ENCODE measurements at regions not wholly inside any gene's neighbourhood (a gene's known extent, or its start where the extent isn't known, plus 50 kb on each side); places are given as distances from the start of the nearest gene placed in this dataset.

DNA sequence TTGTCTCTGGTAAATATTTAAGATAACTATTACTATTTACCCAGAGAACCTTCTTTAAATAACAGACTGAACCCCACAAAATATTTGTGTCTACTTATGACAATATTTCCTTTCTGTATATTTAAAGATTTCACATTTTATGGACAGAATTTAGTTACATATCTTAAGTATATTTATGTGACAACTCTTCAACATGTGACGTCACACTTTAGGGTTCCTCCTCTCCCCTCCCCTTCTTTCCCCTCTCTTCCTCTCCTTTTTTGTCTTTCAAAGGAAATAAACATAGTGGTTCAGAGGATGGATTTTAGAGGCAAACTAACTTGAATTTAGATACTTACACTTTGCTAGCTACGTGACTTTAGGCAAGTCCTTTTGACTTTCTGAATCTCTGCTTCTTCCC, 655.6 kb upstream of the NUDT12 start:
- DNase-seq = no peak

- DNase-seq = no peak
Measured at GRCh38 chr5:104213216-104213615, 650.6 kb upstream of the NUDT12 start.

GRCh38 chr5:104199771-104200170, 637.2 kb upstream of the NUDT12 start:
- DNase-seq = no peak

- DNase-seq = no peak
Measured at GRCh38 chr5:104198156-104198555, 635.6 kb upstream of the NUDT12 start.

GRCh38 chr5:104189909-104190308, 627.3 kb upstream of the NUDT12 start:
- DNase-seq = no peak

- no peak for DNase-seq
Measured at GRCh38 chr5:104189031-104189430, 626.4 kb upstream of the NUDT12 start.

GRCh38 chr5:104187656-104188055, 625.1 kb upstream of the NUDT12 start:
- DNase-seq = no peak

- DNase-seq = no peak
Measured at GRCh38 chr5:104186510-104186909, 623.9 kb upstream of the NUDT12 start.

DNA sequence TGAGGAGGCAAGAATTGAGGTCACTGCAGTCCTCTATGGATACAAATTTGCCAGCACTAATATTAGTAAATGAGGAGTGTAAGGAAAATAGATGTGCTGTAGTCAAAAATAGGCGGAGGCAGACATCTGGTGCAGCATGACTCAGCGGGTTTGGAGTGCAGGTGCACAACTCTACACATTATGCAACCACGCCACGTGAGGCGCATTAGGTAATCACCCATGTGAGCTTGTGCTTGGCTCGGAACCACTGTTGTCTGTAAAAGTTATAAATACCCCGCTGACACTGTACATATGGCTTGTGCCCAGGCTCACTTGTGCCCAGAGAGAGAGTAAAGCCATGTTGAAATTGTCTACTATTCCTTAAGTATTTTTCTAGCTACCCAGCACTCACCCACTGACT, 623.5 kb upstream of the NUDT12 start:
- no peak for DNase-seq

DNA sequence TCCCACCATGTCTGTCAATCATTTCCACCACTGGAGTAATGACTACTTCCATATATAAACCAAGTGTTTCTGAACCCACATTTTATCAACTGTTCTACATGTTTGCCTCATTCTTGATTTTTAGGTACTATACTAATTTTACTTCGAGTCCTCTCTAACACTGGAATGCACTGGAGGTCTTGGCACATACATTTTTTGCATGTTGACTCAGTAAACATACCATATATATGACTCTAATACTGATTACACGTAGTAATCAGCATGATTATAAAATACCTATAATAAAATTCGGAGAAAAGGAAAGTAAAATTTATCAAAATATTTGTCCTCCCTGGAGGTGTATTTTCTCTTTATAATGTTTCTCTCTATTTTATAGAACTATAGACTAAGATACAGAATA, 621.7 kb upstream of the NUDT12 start:
- no peak for DNase-seq

DNA sequence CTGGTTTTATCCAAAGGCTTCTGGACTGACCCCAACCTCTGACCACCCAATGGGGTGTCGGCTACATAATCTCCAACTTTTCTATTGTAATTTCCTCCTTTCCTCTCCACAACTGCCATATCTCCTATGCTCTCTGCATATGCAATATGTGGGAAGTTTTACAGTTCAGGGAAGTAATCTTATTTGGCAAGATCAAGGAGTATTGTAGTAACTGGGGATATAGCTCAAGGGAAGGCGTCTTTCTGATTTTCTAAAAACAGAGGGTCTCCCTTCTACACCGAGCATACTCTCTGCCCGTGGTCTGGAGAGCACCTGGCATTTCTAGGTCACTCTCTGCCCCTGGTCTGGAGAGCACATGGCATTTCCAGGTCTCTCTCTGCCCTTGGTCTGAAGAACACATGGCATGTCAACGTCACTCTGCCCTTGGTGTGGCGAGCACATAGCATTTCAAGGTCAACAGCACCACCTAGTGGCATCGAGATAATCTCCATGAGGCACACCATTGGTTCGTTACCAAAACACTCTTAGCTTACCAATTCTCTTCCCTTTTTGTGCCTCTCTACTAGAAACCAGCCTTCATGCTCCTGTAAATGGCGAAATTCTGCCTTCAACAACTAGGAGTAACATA, 616.4 kb upstream of the NUDT12 start:
- DNase-seq = peak in 1 of 2 donors; percentile 9

- no peak for DNase-seq
Measured at GRCh38 chr5:104178066-104178465, 615.5 kb upstream of the NUDT12 start.

GRCh38 chr5:104177651-104178050, 615.1 kb upstream of the NUDT12 start:
- DNase-seq = no peak

GRCh38 chr5:104172976-104173375, 610.4 kb upstream of the NUDT12 start:
- no peak for DNase-seq

DNA sequence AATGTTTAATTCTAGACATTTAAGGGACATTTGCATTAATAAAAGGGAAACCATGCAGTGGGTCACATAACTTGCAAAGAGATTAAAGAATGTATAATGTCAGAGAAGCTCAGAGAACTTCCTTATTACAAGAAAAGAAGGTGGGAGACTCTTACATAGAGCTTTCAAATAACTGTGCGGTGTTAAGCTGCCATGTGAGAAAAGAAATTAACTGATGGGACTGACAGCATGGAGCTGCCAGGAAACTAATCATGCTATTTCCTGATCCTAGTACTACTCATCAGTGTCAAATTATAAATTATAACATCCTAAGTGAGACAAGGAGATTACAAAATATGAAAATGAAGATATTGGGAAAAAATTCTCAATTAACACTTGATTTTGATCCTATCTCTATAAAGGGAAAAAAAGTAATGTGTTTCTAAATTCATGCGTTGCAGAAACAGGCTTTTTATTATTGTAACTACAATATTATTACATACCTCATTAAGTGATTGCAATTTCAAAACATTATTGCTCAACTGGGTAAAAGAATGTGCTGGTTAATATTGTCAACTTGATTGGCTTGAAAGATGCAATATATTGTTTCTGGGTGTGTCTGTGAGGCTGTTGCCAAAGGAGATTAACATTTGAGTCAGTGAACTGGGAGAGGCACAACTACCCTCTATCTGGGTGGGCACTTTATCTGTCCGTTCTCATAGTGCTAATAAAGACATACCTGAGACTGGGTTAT, 609.5 kb upstream of the NUDT12 start:
- no peak for DNase-seq

- no peak for DNase-seq
Measured at GRCh38 chr5:104170926-104171325, 608.3 kb upstream of the NUDT12 start.

GRCh38 chr5:104146652-104147051, 584.1 kb upstream of the NUDT12 start:
- no peak for DNase-seq

GRCh38 chr5:104139840-104140239, 577.3 kb upstream of the NUDT12 start:
- no peak for DNase-seq

DNA sequence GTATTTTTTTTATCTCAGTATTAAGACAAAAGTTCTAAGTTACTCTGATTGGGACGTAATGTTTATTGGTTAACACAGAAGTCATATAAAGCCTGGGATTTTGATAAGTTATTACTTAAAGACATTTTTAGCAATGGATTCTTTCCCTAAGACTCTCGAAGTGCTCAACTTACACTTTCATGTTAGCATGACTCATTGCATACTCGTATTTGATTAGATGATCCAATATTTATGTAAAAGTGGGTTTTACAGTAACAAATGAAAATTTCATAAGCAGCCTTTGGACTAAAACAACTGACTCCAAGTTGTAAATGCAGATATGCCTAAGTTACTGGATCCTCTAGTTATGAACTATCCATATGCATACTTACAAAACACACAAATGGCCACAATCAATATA, 567.7 kb upstream of the NUDT12 start:
- no peak for DNase-seq

GRCh38 chr5:104128348-104128747, 565.8 kb upstream of the NUDT12 start:
- DNase-seq = no peak

GRCh38 chr5:104126980-104127379, 564.4 kb upstream of the NUDT12 start:
- no peak for DNase-seq

- DNase-seq = no peak
Measured at GRCh38 chr5:104119529-104119928, 556.9 kb upstream of the NUDT12 start.

GRCh38 chr5:104111632-104112031, 549.0 kb upstream of the NUDT12 start:
- DNase-seq = peak; percentile 1 to 3

DNA sequence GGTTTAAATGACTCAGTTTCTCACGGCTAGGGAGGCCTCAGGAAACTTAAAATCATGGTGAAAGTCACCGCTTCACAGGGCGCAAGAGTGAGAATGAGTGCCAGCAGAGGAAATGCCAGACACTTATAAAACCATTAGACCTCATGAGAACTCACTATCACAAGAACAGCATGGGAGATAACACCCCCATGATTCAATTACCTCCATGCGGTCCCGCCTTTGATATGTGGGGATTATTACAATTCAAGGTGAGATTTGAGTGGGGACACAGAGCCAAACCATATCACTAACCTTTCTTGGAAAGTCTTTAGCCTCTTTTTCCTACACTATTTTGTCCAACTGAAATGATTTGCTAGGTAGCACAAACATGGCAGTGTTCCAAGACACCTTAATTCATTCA, 533.9 kb upstream of the NUDT12 start:
- DNase-seq = no peak

GRCh38 chr5:104095527-104095926, 532.9 kb upstream of the NUDT12 start:
- no peak for DNase-seq
